ENCODE measurements at regions not wholly inside any gene's neighbourhood (a gene's known extent, or its start where the extent isn't known, plus 50 kb on each side); places are given as distances from the start of the nearest gene placed in this dataset.
A peak's percentile ranks its signal among the peaks of the same experiment; 100 is the strongest.

GRCh38 chr15:31752905-31753304 is 277.4 kb upstream of the CHRNA7 start:
- no peak for ATAC-seq (replicated peaks)
- DNase-seq, result no peak
- peaks cover 0 to 2% of the 10 kb centered on the region in 2 donors for H3K36me3 Mint-ChIP-seq
- H3K27me3 Mint-ChIP-seq, result peaks cover 7 to 9% of the 10 kb centered on the region in 2 donors
- H3K27ac Mint-ChIP-seq, result no peak overlapping the region
- peaks cover 0 to 6% of the 10 kb centered on the region in 2 donors for H3K9me3 Mint-ChIP-seq
- no peaks in the 10 kb centered on the region for H3K4me1 Mint-ChIP-seq
- H3K4me3 Mint-ChIP-seq, result no peak overlapping the region

DNA sequence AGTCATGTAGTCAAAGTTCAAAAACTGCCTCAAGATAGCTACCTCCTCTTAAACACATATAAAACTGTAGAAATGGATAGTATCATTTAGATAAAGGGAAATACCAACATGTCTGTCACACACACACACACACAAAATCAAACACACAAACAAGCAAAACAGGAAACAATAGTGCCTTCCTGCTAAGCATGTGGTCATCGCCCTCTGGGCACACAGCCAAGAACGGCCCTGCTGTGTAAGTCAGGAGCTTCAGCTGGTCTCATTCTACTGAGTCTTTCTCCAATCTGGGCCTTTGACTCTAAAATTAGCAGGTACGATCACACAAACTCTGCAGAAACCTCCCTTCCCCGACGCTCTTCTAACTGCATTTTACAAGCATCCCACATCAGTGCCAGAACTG is 272.2 kb upstream of the CHRNA7 start:
- ATAC-seq (replicated peaks), result no peak
- Mint-ChIP-seq H3K4me1 (no peaks in the 10 kb centered on the region), H3K9me3 (peaks cover 0 to 6% of the 10 kb centered on the region in 2 donors), H3K27me3 (peaks cover 13 to 19% of the 10 kb centered on the region in 2 donors), H3K27ac (no peak overlapping the region), H3K4me3 (no peak overlapping the region), H3K36me3 (no peaks in the 10 kb centered on the region)
- DNase-seq, result no peak

GRCh38 chr15:31768055-31768454 is 262.3 kb upstream of the CHRNA7 start:
- no peak overlapping the region for H3K27ac Mint-ChIP-seq
- peaks cover 14% of the 10 kb centered on the region in 2 donors for H3K27me3 Mint-ChIP-seq
- H3K9me3 Mint-ChIP-seq, result peaks cover 0 to 5% of the 10 kb centered on the region in 2 donors
- no peak overlapping the region for H3K4me3 Mint-ChIP-seq
- ATAC-seq (replicated peaks) (no peak), DNase-seq (no peak)
- no peaks in the 10 kb centered on the region for H3K36me3 Mint-ChIP-seq
- H3K4me1 Mint-ChIP-seq, result no peaks in the 10 kb centered on the region

GRCh38 chr15:31774045-31774444 is 256.3 kb upstream of the CHRNA7 start:
- no peak overlapping the region for H3K4me3 Mint-ChIP-seq
- no peaks in the 10 kb centered on the region for H3K4me1 Mint-ChIP-seq
- no peaks in the 10 kb centered on the region for H3K36me3 Mint-ChIP-seq
- H3K27ac Mint-ChIP-seq, result no peak overlapping the region
- peaks cover 11 to 20% of the 10 kb centered on the region in 2 donors for H3K27me3 Mint-ChIP-seq
- peaks cover 0 to 5% of the 10 kb centered on the region in 2 donors for H3K9me3 Mint-ChIP-seq
- ATAC-seq (replicated peaks) (no peak), DNase-seq (no peak)

DNA sequence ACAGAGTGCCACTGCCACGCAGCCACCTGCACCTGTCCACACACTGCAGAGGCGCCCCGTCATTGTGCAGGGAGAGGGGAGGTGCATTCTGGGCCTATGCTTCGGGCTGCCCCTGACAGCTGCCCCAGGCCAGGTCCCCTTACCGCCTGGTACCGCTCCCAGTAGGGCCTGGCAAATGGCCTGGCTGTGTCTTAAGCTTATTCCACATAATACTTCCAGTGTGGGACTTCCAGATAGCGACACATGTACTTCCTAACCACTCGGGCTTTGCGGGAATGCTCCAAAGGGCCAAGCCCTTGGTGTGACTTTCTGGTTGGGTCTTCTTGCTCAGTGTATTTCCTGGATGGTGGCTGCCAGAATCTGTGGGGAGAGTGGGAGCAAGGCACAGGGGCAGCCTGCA is 254.3 kb upstream of the CHRNA7 start:
- no peak for DNase-seq

GRCh38 chr15:31781261-31781660 is 249.1 kb upstream of the CHRNA7 start:
- Mint-ChIP-seq H3K27ac (no peak overlapping the region), H3K4me3 (no peak overlapping the region), H3K9me3 (no peaks in the 10 kb centered on the region), H3K4me1 (no peaks in the 10 kb centered on the region), H3K36me3 (no peaks in the 10 kb centered on the region), H3K27me3 (peaks cover 11 to 12% of the 10 kb centered on the region in 2 donors)
- no peak for DNase-seq
- no peak for ATAC-seq (replicated peaks)

More for the DNA sequence above, 254.3 kb upstream of the CHRNA7 start:
- H3K9me3 Mint-ChIP-seq, result peaks cover 0 to 2% of the 10 kb centered on the region in 2 donors
- no peak for ATAC-seq (replicated peaks)
- H3K4me3 Mint-ChIP-seq, result no peak overlapping the region
- H3K36me3 Mint-ChIP-seq, result no peaks in the 10 kb centered on the region
- H3K4me1 Mint-ChIP-seq, result no peaks in the 10 kb centered on the region
- H3K27me3 Mint-ChIP-seq, result peaks cover 4 to 11% of the 10 kb centered on the region in 2 donors
- no peak overlapping the region for H3K27ac Mint-ChIP-seq

GRCh38 chr15:31782016-31782783 is 248.1 kb upstream of the CHRNA7 start:
- H3K4me3 Mint-ChIP-seq, result no peak overlapping the region
- no peak for DNase-seq
- no peak for ATAC-seq (replicated peaks)
- no peaks in the 10 kb centered on the region for H3K4me1 Mint-ChIP-seq
- no peaks in the 10 kb centered on the region for H3K36me3 Mint-ChIP-seq
- H3K9me3 Mint-ChIP-seq, result no peaks in the 10 kb centered on the region
- H3K27ac Mint-ChIP-seq, result no peak overlapping the region
- H3K27me3 Mint-ChIP-seq, result peaks cover 10 to 11% of the 10 kb centered on the region in 2 donors

DNA sequence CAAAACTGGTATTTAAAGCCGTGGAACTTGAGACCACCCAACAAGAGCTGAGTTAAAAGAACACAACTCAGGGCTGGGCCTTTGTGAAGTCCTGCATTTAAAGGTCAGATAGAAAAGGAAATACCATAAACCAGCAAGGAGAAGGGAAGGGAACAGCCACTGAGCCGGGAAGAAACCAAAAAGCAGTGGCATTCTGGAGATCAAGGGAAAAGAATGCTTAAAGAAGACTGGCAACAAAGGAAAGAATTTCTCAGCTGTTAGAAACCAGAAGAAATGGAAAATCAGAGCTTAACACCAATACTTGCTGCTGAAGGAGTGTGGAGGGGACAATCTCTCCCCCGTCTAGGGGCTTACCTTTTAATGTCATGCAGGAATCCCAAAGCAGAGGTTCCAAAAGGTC is 247.4 kb upstream of the CHRNA7 start:
- Mint-ChIP-seq H3K9me3 (no peaks in the 10 kb centered on the region), H3K4me1 (no peaks in the 10 kb centered on the region), H3K27ac (no peak overlapping the region), H3K4me3 (no peak overlapping the region), H3K27me3 (peaks cover 2 to 8% of the 10 kb centered on the region in 2 donors), H3K36me3 (no peaks in the 10 kb centered on the region)
- ATAC-seq (replicated peaks) (no peak), DNase-seq (no peak)

GRCh38 chr15:31786360-31786759 is 244.0 kb upstream of the CHRNA7 start:
- H3K9me3 Mint-ChIP-seq, result no peaks in the 10 kb centered on the region
- DNase-seq (no peak), ATAC-seq (replicated peaks) (no peak)
- H3K4me1 Mint-ChIP-seq, result no peaks in the 10 kb centered on the region
- no peak overlapping the region for H3K4me3 Mint-ChIP-seq
- H3K36me3 Mint-ChIP-seq, result no peaks in the 10 kb centered on the region
- H3K27ac Mint-ChIP-seq, result no peak overlapping the region
- peaks cover 1 to 8% of the 10 kb centered on the region in 2 donors for H3K27me3 Mint-ChIP-seq

DNA sequence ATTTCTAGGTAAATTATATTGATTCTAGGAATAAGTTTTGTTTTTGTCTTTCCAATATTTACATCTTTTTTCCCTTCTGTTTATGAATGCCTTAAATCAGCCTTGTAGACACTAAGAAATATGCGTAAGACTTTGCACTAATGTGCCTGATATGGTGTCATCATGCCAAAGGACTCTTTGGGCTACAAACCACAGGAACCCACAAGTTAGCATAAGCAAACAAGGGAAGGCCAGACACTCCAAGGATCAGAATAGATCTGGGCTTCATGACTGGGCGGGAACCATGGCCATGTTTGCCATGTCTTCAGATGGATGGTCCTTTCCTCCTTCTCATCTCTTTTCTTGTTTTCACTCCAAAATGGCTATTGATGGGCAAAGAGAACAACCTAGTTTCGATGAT is 242.2 kb upstream of the CHRNA7 start:
- H3K27ac Mint-ChIP-seq, result no peak overlapping the region
- no peaks in the 10 kb centered on the region for H3K36me3 Mint-ChIP-seq
- DNase-seq (no peak), ATAC-seq (replicated peaks) (no peak)
- H3K9me3 Mint-ChIP-seq, result peaks cover 0 to 2% of the 10 kb centered on the region in 2 donors
- H3K27me3 Mint-ChIP-seq, result peaks cover 14 to 18% of the 10 kb centered on the region in 2 donors
- H3K4me1 Mint-ChIP-seq, result no peaks in the 10 kb centered on the region
- no peak overlapping the region for H3K4me3 Mint-ChIP-seq

DNA sequence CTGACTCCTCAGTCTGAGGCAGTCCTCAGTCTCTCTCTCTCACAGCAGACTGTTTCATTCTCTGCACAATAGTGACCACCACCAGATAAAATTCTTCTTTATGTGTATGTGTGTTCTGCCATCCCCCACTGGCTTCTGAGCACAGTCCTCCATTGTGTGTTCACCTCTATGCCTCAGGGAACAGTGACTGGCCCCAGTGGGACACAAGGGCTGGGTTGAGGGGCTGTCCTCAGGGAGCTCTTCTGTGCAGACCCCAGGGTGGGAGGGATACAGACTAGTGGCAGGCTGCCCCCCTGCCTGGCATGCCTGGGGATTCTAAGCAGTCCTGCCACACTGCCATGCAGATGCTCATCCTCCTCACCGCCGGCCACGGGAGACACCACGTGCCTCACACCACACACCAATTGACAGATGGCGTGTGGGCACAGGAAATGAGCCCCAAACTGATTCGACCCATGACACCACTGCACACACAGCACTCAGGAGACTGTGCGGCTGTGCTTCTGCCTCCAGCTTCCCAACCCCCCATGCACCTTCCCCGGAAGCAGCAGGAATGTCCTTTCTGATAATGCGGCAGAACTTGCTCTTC is 237.6 kb upstream of the CHRNA7 start:
- Mint-ChIP-seq H3K4me3 (no peak overlapping the region), H3K27me3 (peaks cover 18 to 20% of the 10 kb centered on the region in 2 donors), H3K36me3 (no peaks in the 10 kb centered on the region), H3K27ac (no peak overlapping the region), H3K4me1 (no peaks in the 10 kb centered on the region), H3K9me3 (peaks cover 0 to 2% of the 10 kb centered on the region in 2 donors)
- ATAC-seq (replicated peaks), result no peak
- DNase-seq, result no peak

- ATAC-seq (replicated peaks) (no peak), DNase-seq (no peak)
- no peaks in the 10 kb centered on the region for H3K4me1 Mint-ChIP-seq
- H3K4me3 Mint-ChIP-seq, result no peak overlapping the region
- H3K36me3 Mint-ChIP-seq, result no peaks in the 10 kb centered on the region
- H3K27ac Mint-ChIP-seq, result no peak overlapping the region
- no peaks in the 10 kb centered on the region for H3K9me3 Mint-ChIP-seq
- no peaks in the 10 kb centered on the region for H3K27me3 Mint-ChIP-seq
Measured at GRCh38 chr15:31799319-31799714, 231.0 kb upstream of the CHRNA7 start.

GRCh38 chr15:31799715-31800321 is 230.5 kb upstream of the CHRNA7 start:
- H3K27ac Mint-ChIP-seq, result no peak overlapping the region
- no peaks in the 10 kb centered on the region for H3K27me3 Mint-ChIP-seq
- H3K9me3 Mint-ChIP-seq, result no peaks in the 10 kb centered on the region
- DNase-seq, result no peak
- H3K4me1 Mint-ChIP-seq, result no peaks in the 10 kb centered on the region
- no peak overlapping the region for H3K4me3 Mint-ChIP-seq
- no peaks in the 10 kb centered on the region for H3K36me3 Mint-ChIP-seq
- peak; percentile 42 to 48 for ATAC-seq (replicated peaks)

GRCh38 chr15:31801152-31801551 is 229.2 kb upstream of the CHRNA7 start:
- Mint-ChIP-seq H3K36me3 (no peaks in the 10 kb centered on the region), H3K4me1 (no peaks in the 10 kb centered on the region), H3K27me3 (no peaks in the 10 kb centered on the region), H3K9me3 (no peaks in the 10 kb centered on the region), H3K27ac (no peak overlapping the region), H3K4me3 (no peak overlapping the region)
- ATAC-seq (replicated peaks) (no peak), DNase-seq (no peak)

GRCh38 chr15:31802761-31803160 is 227.6 kb upstream of the CHRNA7 start:
- H3K27me3 Mint-ChIP-seq, result no peaks in the 10 kb centered on the region
- DNase-seq (no peak), ATAC-seq (replicated peaks) (no peak)
- no peak overlapping the region for H3K4me3 Mint-ChIP-seq
- H3K36me3 Mint-ChIP-seq, result no peaks in the 10 kb centered on the region
- no peak overlapping the region for H3K27ac Mint-ChIP-seq
- H3K9me3 Mint-ChIP-seq, result no peaks in the 10 kb centered on the region
- H3K4me1 Mint-ChIP-seq, result no peaks in the 10 kb centered on the region
